RPMI8226 (cell line): ENCODE measurements at regions not wholly inside any gene's neighbourhood (a gene's known extent, or its start where the extent isn't known, plus 50 kb on each side); places are given as distances from the start of the nearest gene placed in this dataset.

Experiments
- DNase-seq: peaks from one replicate; pipeline ENCODE4 v3.0.0-alpha.2; 2015

DNA sequence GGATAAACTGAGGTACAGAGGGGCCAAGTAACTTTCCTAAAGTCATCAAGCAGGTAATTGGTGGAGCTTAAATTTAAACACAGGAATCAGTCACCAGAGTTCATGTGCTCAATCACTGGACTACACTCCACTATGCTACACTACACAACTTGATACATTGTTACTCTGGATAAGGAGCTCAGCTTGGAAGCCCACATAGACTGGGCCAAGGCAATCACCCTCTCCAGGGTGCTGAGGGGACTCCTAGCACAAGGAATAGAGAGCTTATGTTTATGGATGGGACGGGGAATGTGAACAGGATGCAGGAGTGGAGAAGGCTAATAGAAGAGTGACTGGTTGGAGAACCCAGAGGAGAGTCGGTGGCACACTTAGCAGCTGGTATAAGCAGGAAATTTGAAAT is 113.5 kb upstream of the NFIB start:
- no peak for DNase-seq

- DNase-seq, result no peak
Measured at GRCh38 chr9:14424983-14425382, 111.0 kb upstream of the NFIB start.

GRCh38 chr9:14424289-14424688 is 110.3 kb upstream of the NFIB start:
- no peak for DNase-seq

- DNase-seq, result no peak
Measured at GRCh38 chr9:14423815-14424261, 109.9 kb upstream of the NFIB start.

GRCh38 chr9:14421291-14421690 is 107.3 kb upstream of the NFIB start:
- DNase-seq, result no peak

- no peak for DNase-seq
Measured at GRCh38 chr9:14418941-14419937, 105.3 kb upstream of the NFIB start.

DNA sequence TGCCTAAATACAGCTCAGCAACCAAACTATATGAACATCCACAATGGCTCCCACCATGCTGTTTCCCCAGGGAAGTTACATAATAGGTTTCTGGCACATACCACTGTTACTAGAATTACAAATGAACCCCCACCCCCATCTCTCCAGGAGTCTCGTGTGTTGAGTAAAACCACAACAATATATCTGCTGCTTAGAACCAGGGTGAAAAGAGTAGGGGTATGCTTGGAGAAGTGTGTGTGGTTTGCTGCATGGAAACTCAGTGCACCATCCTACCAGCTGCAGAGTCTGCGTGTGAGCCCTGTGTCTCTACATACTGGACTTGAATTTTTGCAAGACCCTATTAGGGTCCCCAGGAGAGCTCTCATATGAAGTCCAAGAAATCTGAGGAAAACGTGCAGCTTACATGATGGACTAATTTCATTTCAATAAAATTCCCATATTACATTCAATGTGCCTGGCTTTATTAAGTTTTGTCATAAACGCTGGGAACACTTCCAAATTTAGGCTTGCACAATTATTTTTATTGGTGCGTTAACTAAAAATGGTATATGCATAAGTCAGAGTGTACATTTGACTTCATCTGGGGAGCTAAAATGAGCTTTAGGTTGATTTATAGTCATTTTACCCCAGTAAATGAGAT is 104.5 kb upstream of the NFIB start:
- DNase-seq, result no peak

GRCh38 chr9:14417237-14417636 is 103.3 kb upstream of the NFIB start:
- DNase-seq, result no peak

- no peak for DNase-seq
Measured at GRCh38 chr9:14415947-14416346, 102.0 kb upstream of the NFIB start.

GRCh38 chr9:14413812-14414211 is 99.9 kb upstream of the NFIB start:
- no peak for DNase-seq

- DNase-seq, result no peak
Measured at GRCh38 chr9:14412775-14413174, 98.8 kb upstream of the NFIB start.

DNA sequence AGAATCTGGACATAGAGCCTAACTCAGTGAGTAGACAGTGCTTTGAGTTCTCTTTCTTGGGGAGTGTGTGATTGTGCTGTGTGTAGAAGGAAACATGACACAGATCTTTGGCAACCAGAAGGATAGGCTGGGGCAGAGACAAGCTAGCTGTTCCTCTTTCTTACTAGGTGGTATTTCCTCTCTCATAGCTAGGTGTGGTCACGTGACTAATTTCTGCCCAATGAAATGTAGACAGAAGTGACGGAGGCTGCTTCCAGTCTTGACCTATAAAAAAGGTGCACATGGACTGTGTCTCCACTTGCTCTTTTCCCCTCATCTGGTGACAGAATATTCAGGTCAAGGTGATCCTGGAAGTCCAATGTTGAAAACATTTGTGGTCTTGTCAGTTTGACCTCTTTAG is 92.5 kb upstream of the NFIB start:
- no peak for DNase-seq

- DNase-seq, result no peak
Measured at GRCh38 chr9:14405176-14405706, 91.3 kb upstream of the NFIB start.

DNA sequence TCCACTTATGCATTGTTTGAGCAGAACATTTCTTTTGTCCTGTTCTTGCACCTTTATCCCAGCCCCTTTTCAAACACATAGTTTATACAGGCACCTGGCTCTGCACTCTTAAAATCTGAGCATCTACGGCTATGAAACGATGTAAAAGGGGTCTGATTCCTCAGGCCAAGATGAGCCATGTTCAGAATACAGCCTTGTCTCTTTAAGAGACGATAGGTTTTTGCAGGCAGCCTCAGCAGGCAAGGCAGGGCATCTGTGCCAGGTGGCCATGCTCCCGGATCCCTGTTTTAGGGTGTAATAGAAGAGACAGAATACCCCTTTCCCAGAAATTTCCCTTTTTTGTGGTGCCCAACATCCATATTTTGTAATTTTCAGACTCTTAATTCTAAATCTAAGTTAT is 89.1 kb upstream of the NFIB start:
- no peak for DNase-seq

- DNase-seq, result no peak
Measured at GRCh38 chr9:14402583-14402982, 88.6 kb upstream of the NFIB start.

DNA sequence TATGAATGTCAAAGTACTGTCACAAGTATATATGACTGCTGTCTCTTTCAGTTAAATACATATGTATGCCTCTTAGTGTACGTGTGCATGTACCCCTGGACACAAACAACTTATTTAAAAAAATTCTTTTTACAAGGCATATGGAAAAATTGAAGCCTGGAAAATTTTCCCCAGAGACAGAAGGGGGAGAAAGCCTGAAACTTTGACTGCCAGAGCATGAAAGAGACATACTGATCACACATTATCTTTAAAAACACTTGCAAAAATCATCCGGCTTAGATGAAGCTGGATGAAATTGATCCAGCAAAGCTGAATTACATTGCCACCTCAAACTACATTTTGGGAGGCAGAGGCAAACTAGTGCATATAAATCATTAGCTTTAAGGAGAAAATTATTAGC is 88.0 kb upstream of the NFIB start:
- DNase-seq, result no peak

- DNase-seq, result no peak
Measured at GRCh38 chr9:14400658-14400995, 86.7 kb upstream of the NFIB start.

DNA sequence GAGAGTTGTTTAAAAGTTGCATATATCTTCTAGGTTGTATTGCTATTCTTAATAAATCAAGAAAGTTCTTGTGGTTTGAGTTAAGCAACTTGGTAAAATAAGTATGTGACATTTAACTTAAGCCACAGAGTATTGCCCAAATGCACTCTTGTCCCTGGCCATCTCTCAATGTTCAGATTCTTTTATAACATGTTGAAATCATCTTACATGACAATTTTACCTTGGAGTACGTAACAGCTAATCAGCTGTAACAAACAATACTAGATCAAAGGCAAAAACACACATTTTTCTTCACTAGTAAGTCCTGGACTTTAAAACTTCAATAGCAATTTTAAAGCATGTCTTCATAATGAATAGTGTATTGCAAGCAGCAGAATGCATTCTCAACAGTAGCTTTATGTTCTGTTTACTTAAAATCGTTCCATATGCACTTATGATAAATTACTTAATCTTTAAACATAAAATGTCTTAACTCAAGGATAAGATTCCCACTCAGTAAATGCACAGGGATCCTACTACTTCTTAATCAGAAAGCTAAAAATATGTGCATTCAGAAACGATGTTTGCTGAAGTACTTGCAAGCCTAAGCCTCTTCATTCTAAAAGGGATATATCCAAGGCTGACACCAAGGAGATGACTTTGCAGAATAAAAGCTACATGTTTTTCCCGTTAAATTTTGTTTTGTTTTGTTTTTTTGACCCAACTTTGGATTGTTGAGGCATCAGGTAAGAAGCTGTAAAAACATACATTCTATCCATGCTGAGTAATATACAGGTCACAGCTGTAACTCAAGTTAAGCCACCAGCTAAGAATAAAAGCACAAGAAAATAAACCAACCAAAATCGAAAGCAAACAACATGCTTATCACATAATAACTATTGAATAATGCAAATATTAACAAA is 86.1 kb upstream of the NFIB start:
- no peak for DNase-seq

- DNase-seq, result no peak
Measured at GRCh38 chr9:14398473-14398872, 84.5 kb upstream of the NFIB start.

GRCh38 chr9:14396171-14396570 is 82.2 kb upstream of the NFIB start:
- no peak for DNase-seq

DNA sequence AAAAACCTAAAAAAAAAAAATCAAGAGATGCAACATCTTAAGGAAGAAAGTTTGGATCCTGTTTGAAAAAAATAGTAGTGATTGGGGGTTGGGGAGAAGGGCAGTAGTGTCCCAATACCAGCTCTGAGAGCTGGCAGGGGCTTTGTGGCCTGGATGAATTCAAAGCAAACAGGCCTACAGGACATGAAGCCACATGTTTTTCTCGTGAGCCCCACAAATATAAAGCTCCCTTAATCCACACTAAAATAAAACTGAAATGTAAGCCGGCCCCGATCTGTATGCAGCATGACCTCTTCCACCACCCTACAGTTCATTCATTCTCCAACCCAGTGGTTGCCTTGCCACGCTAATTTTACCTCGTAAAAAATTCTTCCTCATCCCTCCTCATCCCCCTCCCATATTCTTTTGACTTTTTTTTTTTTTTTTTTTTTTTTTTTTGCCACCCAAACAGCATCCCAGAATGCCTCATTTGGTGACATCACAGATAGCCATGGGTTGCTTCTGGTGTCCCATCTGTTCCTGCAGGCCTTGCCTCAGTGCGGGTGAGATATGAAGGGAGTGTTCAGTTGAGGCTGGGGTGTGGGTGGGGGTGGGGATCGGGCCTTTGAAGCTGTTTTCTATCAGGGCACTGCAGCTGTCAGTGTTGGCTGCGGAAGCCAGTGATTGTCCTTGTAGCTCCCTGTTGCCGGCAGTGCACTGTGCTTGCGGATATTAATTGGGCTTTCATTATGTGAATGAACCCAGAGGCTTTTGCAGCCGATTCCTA is 81.6 kb upstream of the NFIB start:
- no peak for DNase-seq

- DNase-seq, result no peak
Measured at GRCh38 chr9:14393418-14393817, 79.5 kb upstream of the NFIB start.
